NT2/D1 (cell line): ENCODE measurements at regions not wholly inside any gene's neighbourhood (a gene's known extent, or its start where the extent isn't known, plus 50 kb on each side); places are given as distances from the start of the nearest gene placed in this dataset.

Experiments
- YY1 ChIP-seq: IDR thresholded peaks from 2 replicates; pipeline ENCODE4 v1.6.1; 2011; ENCODE audit not compliant: insufficient read length, insufficient read depth
- ZNF274 ChIP-seq: IDR thresholded peaks from 2 replicates; pipeline ENCODE4 v1.6.1; 2011; ENCODE audit warnings: mild to moderate bottlenecking, low read depth, low read length

DNA sequence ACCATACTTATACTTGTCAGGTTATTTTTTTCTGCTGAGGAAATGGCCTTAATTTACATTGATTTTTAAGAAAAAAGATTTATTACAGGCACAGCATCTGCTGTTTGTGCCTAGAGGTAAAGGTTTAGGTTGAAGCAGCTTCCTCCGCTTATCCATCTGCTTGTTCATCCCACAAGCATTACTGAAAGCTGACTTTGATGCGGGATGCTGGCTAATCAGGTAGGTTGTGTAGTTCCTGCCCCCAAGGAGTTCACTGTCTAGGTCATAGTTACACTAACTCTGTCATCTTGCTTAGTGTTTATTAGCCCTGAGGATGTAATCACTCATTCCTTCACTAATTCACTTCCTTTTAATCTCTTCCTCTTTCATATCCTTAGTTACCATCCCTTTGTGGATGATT, 377.7 kb upstream of the KAZN start:
- TF ChIP-seq YY1 = no peak
- TF ChIP-seq ZNF274 = no peak
